ENCODE measurements at regions not wholly inside any gene's neighbourhood (a gene's known extent, or its start where the extent isn't known, plus 50 kb on each side); places are given as distances from the start of the nearest gene placed in this dataset.

DNA sequence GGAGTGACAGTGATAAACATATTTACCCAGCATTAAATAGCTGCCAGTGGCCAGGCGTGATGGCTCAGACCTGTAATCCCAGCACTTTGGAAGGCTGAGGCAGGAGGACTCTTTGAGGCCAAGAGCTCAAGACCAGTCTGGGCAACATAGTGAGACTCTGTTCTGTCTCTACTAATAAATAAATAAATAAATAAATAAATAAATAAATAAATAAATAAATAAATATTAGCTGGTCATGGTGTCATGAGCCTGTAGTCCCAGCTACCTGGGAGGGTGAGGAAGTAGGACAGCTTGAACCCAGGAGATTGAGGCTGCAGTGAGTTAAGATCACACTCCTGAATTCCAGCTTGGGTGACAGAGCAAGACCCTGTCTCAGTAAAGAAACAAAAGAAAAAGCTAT is 384.0 kb upstream of the ADARB2 start:
- no peak overlapping the region for H3K4me3 ChIP-seq (ENCODE audit: low read depth, low read length)
- DNase-seq (ENCODE audit: low read depth), result no peak
- TF ChIP-seq, protein P1, sequence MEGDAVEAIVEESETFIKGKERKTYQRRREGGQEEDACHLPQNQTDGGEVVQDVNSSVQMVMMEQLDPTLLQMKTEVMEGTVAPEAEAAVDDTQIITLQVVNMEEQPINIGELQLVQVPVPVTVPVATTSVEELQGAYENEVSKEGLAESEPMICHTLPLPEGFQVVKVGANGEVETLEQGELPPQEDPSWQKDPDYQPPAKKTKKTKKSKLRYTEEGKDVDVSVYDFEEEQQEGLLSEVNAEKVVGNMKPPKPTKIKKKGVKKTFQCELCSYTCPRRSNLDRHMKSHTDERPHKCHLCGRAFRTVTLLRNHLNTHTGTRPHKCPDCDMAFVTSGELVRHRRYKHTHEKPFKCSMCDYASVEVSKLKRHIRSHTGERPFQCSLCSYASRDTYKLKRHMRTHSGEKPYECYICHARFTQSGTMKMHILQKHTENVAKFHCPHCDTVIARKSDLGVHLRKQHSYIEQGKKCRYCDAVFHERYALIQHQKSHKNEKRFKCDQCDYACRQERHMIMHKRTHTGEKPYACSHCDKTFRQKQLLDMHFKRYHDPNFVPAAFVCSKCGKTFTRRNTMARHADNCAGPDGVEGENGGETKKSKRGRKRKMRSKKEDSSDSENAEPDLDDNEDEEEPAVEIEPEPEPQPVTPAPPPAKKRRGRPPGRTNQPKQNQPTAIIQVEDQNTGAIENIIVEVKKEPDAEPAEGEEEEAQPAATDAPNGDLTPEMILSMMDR (IDR thresholded peaks at IDR 0.05; ENCODE audit: insufficient read depth, low read length), result no peak

DNA sequence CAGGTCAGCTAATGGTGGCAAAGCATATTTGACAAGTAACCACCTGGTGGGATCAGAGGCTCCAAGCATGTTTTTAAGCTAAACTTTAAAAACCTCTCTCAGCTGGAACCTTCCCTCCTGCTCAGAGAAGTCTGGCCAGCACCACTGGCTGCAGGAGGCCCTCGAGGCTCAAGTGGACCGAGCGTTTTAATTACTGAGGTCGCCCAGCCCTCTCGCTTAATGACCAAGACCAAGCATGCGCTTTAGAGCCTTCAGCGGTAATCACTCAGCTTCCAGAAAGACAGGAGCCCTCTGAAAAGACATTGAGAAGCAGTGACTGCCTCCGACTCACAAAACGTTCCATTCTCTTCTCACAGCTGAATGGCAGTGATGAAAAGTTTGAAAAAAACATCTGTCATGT is 383.4 kb upstream of the ADARB2 start:
- TF ChIP-seq, protein P1 (IDR thresholded peaks at IDR 0.05; ENCODE audit: insufficient read depth, low read length), result no peak
- H3K4me3 ChIP-seq (ENCODE audit: low read depth, low read length), result no peak overlapping the region
- DNase-seq (ENCODE audit: low read depth), result no peak

DNA sequence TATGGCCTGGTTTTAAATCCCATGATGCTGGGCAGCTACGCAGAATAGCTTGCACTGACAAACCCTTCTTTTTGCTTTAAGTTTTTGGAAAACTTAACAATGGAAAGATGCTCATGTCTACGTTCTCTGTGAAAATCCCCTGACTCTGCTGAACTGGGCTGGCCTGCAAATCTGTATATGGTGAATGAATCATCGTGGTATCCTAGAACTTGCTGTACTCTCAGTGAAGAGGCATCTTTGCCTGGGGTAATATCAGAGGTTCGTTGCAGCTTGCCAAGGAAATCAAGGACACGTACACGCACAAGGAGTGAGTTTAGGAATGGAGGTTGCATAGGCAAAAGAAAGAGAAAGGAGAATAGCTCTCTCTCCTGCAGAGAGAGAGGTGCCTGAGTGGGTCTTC is 382.0 kb upstream of the ADARB2 start:
- DNase-seq (ENCODE audit: low read depth), result no peak
- TF ChIP-seq, protein P1 (IDR thresholded peaks at IDR 0.05; ENCODE audit: insufficient read depth, low read length), result no peak
- H3K4me3 ChIP-seq (ENCODE audit: low read depth, low read length), result no peak overlapping the region

DNA sequence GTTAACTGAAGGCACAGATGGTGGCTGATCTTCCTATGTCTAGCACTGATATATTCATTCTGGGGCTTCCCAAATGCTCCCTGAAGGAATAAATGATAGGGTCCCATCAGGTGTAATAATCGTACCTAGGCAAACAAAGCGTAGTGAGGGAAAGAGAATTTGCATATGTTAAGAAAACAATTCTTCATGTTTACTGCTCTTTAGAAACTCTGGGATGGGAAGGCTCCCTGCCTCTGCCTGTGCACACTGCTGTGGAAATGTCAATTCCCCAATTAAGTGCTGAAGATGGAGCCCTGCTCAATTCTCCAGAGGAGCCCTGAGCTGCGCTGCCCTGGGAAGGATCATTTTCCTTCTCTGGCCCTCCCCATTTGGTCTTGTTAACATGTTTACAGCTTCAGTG is 380.9 kb upstream of the ADARB2 start:
- TF ChIP-seq, protein P1 (IDR thresholded peaks at IDR 0.05; ENCODE audit: insufficient read depth, low read length), result no peak
- no peak for DNase-seq (ENCODE audit: low read depth)
- H3K4me3 ChIP-seq (ENCODE audit: low read depth, low read length), result no peak overlapping the region

DNA sequence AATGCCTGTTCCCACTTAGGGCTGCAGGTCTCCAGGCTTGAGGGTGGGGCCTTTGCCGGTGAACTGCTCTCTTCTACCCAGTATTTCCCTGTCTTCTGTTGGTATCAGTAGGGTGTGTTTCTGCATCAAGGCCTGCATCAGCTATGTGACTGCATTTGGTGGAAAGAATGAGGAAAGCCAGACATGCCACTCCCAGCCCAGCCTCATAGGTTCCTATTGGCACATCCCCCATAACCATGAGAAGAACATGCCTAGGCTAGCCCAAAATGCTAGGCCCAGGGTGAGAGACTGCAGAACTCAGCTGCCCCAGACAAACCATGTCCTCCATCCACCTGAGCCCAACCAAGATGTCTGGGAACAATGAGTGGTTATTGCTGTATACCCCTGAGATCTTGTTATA is 380.3 kb upstream of the ADARB2 start:
- DNase-seq (ENCODE audit: low read depth), result no peak
- TF ChIP-seq, protein P1 (IDR thresholded peaks at IDR 0.05; ENCODE audit: insufficient read depth, low read length), result no peak
- no peak overlapping the region for H3K4me3 ChIP-seq (ENCODE audit: low read depth, low read length)

DNA sequence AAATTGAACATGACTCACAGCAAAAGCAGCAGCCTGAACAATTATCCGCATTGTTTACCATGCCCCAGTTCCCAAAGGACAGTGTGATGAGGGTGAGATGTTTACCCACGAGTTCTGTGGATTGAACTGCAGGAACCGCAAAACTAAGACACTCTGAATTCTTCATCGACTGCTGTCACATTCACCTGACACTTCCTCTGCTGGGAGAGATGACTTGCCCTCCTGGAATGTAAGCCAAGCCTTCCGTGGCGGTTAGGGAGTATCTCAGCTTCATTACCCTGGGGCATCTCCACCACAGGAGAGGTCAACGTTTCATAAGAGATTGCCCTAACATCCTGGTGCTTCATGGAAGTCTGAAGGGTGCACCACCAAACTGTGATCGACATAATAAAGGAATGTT is 374.6 kb upstream of the ADARB2 start:
- DNase-seq (ENCODE audit: low read depth), result no peak
- TF ChIP-seq, protein P1 (IDR thresholded peaks at IDR 0.05; ENCODE audit: insufficient read depth, low read length), result no peak
- no peak overlapping the region for H3K4me3 ChIP-seq (ENCODE audit: low read depth, low read length)

DNA sequence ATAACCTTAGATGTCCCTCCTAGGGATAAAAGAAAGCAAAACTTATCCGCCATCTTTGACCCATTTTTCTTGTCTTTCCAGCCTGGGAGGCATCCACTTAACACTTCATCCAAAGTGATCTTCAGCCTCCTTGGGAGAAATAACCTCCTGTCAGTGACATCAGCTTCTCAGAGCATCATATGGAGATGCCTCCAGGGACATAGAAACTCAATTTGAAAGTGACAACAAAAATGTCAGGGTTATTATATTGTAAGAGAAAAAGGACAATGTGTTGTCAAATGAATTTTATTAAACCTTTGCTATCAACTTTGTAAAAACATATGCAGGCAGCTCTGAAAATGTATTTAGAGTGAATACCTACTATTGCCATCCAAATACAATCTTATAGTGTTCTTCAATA is 371.2 kb upstream of the ADARB2 start:
- TF ChIP-seq, protein P1 (IDR thresholded peaks at IDR 0.05; ENCODE audit: insufficient read depth, low read length), result no peak
- H3K4me3 ChIP-seq (ENCODE audit: low read depth, low read length), result no peak overlapping the region
- no peak for DNase-seq (ENCODE audit: low read depth)
